Spinal cord (tissue), 9 donors: ENCODE measurements at regions not wholly inside any gene's neighbourhood (a gene's known extent, or its start where the extent isn't known, plus 50 kb on each side); places are given as distances from the start of the nearest gene placed in this dataset.

ENCODE experiments used
- DNase-seq, 6 donors: peaks; one replicate each; pipeline versions ENCODE4 v3.0.0 to v3.0.0-alpha.2; 2013 to 2015; ENCODE audit warnings: low spot score in 6 of 6, low read depth in 4 of 6
- H3K27ac ChIP-seq: one replicate; pipeline ENCODE4 v1.5.1; 2013; ENCODE audit warnings: low read depth, low read length, control low read depth
- H3K27me3 ChIP-seq: one replicate; pipeline ENCODE4 v1.6.1; 2013; ENCODE audit warnings: low read length; ENCODE audit not compliant: control insufficient read depth, insufficient read depth
- H3K36me3 ChIP-seq: one replicate; pipeline ENCODE4 v1.6.1; 2013; ENCODE audit warnings: low read length; ENCODE audit not compliant: control insufficient read depth, insufficient read depth
- H3K4me1 ChIP-seq: one replicate; pipeline ENCODE4 v1.6.1; 2013; ENCODE audit warnings: low read length; ENCODE audit not compliant: control insufficient read depth, insufficient read depth
- H3K4me3 ChIP-seq: one replicate; pipeline ENCODE4 v1.5.1; 2013; ENCODE audit warnings: low read depth, low read length, control low read depth
- H3K9me3 ChIP-seq: one replicate; pipeline ENCODE4 v1.6.1; 2013; ENCODE audit warnings: low read length; ENCODE audit not compliant: control insufficient read depth, insufficient read depth
- WGBS: methylation state at CpG from one replicate; pipeline ENCODE4 v1.1.5; 2013; ENCODE audit warnings: missing lambda C conversion rate; ENCODE audit not compliant: insufficient coverage; 5-methylcytosine and 5-hydroxymethylcytosine counted together
- donor health status: healthy.

DNA sequence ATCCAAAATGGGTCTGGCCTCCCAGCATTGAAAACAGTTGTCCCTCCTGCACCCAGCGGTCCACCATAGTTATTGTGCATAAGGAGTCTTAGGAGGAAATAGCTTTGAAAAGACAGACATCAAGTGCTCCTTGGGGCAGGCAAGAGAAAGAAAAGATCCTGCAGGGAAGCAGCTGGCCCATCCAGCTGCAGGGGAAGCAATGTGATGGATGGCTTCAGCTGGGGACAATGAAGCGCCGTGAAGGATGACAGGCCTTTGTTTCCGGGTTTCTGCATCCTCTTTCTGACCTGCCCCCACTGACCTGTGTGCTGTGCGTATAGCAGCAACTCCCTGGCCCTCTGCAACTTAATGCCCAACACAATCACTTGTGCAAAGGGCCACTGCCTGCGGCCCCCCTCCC, 142.9 kb upstream of the NCKAP5 start:
- Histone ChIP-seq H3K27ac (no peak overlapping the region), H3K36me3 (no peaks in the 10 kb centered on the region), H3K27me3 (no peaks in the 10 kb centered on the region), H3K9me3 (peaks cover 3% of the 10 kb centered on the region), H3K4me1 (peaks cover 5% of the 10 kb centered on the region), H3K4me3 (no peak overlapping the region)
- peak in 1 of 6 donors; percentile 49 for DNase-seq
- WGBS: 29% methylated on average over 5 of the region's 6 CpGs

DNA sequence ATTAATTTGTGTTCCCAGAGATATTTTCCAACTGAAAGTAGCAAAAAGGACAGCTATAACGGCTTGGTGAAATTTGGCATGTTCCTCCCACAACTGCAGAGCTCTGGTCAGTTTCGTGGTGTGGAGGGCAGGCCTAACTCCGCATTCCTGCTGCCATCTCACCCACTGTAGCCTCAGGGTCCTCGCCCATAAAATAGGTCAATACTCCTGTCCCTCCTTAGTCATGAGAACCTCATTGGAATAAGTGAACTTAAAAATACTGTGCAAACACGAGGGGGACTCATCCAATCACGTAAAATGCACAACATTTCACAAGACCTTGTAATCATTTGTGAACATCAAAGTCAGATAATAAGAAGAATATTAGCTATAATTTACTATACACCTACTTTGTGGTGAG, 143.5 kb upstream of the NCKAP5 start:
- Histone ChIP-seq H3K9me3 (peaks cover 3% of the 10 kb centered on the region), H3K4me3 (no peak overlapping the region), H3K27ac (no peak overlapping the region), H3K27me3 (no peaks in the 10 kb centered on the region), H3K4me1 (peaks cover 5% of the 10 kb centered on the region), H3K36me3 (no peaks in the 10 kb centered on the region)
- WGBS: 94% methylated on average over 2 of the region's 6 CpGs
- no peak for DNase-seq

DNA sequence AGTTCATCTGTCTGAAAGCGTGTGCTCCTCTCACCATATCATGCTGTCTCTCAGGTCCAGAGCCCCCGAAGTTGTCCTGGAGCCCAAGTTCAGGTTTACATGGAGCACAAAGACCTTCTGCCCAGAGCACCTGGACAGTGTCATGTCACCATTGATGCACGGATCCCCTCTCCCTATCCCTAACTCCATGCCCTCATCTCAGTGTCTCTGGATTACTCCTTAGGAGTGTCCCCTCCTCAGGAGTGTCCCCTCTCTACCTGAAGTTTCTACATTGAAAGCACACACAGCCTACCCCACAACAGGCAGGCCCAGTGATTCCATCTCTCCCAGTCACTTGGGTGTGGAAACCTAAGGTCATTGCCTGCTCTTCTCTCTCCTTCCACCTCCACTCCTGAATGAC, 144.1 kb upstream of the NCKAP5 start:
- Histone ChIP-seq H3K36me3 (no peaks in the 10 kb centered on the region), H3K4me1 (peaks cover 5% of the 10 kb centered on the region), H3K27ac (no peak overlapping the region), H3K9me3 (peaks cover 3% of the 10 kb centered on the region), H3K4me3 (no peak overlapping the region), H3K27me3 (no peaks in the 10 kb centered on the region)
- DNase-seq: no peak
- 90% methylated on average over 3 of the region's 3 CpGs for WGBS

DNA sequence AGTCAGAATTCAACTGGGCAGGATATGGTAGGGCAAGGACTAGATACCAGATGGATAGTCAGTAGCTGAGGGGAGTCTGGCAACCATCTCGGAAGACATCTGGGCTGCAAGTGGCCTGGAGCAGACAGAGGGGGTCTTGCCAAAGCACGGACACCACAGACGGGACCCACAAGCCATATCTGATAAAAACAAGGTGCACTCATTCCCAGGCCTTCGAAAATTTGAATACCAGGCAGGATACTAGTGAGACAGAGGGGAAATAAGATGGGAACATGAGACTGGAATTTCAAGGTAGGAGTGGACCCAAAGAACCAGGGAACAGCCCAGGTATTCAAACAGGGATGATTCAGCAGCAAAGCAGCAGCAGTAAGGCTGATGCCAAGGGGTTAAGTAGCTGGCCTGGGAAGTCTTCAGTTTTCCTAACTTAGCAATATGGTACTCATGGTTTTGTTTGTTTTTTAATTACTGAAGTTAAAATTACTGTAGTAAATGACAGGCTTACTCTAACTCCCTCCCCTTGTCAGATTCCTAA, 144.9 kb upstream of the NCKAP5 start:
- 92% methylated on average over 4 of the region's 4 CpGs for WGBS
- Histone ChIP-seq H3K9me3 (peaks cover 3% of the 10 kb centered on the region), H3K27ac (no peak overlapping the region), H3K27me3 (no peaks in the 10 kb centered on the region), H3K36me3 (no peaks in the 10 kb centered on the region), H3K4me1 (peaks cover 5% of the 10 kb centered on the region), H3K4me3 (no peak overlapping the region)
- DNase-seq: no peak

DNA sequence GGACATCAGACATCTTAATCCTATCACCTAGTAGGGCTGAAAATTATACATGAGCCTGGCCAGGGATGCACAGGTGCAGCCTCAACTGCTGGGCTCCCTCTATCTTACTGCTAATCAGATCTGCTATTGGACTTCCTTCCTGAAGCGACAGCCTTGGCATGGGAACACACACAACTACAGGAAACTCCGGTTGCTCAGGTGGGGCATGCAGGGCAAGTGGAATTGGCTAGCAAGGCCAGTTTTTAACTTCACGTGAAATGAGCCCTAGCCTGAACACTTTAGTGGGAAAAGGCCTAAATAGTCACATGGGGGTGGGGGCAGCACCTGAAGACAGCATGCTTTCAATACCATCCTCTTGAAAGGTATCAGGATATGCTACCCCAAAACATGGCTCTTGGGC, 147.9 kb upstream of the NCKAP5 start:
- 85% methylated on average over 3 of the region's 3 CpGs for WGBS
- H3K4me1 ChIP-seq: peaks cover 4% of the 10 kb centered on the region
- no peaks in the 10 kb centered on the region for H3K27me3 ChIP-seq
- no peaks in the 10 kb centered on the region for H3K36me3 ChIP-seq
- no peak overlapping the region for H3K27ac ChIP-seq
- no peak overlapping the region for H3K4me3 ChIP-seq
- no peaks in the 10 kb centered on the region for H3K9me3 ChIP-seq
- no peak for DNase-seq

DNA sequence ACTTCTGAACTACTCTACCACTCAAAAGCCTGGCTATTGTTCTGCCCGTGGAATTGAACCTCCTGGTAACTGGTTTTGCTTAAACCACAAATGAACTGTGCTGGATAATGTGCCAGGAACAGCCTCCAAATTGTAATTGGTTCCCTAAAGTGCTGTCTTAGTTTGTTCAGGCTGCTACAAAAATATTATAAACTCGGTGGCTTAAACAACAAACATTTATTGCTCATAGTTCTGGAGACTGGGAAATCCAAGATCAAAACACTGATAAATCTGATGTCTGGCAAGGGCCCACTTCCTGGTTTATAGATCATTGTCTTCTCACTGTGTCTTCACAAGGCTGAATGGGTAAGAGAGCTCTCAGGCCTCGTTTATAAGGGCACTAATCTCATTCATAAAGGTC, 149.2 kb upstream of the NCKAP5 start:
- no peaks in the 10 kb centered on the region for H3K27me3 ChIP-seq
- H3K27ac ChIP-seq: no peak overlapping the region
- no peak for DNase-seq
- no peaks in the 10 kb centered on the region for H3K4me1 ChIP-seq
- WGBS: 45% methylated on average over 2 of the region's 3 CpGs
- no peaks in the 10 kb centered on the region for H3K36me3 ChIP-seq
- no peaks in the 10 kb centered on the region for H3K9me3 ChIP-seq
- no peak overlapping the region for H3K4me3 ChIP-seq

DNA sequence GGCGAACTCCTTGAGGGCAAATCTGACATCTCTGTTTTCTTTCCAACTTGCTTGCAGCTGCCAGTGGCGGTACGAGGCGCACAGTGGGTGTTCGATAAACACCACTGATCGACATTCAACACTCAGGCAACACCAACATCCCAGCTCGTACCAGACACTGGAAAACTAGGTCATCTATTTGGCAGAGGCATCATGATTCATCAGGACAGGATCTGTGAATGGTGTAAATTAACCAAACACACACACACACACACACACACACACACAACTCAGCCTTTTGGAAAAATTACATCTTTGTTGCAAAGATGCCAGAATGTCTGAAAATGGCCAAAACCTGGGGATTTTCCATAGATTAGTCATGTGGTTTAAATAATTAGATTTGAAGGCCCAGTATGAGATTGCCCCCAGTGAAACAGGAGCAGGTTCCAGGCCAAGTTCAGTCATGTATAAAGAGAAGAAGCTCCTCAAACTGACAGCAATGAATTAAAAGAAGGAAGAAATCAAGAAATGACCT, 150.5 kb upstream of the NCKAP5 start:
- WGBS: 54% methylated on average over 6 of the region's 7 CpGs
- Histone ChIP-seq H3K4me3 (no peak overlapping the region), H3K27ac (no peak overlapping the region), H3K36me3 (no peaks in the 10 kb centered on the region), H3K27me3 (no peaks in the 10 kb centered on the region), H3K9me3 (no peaks in the 10 kb centered on the region), H3K4me1 (no peaks in the 10 kb centered on the region)
- peak in 1 of 6 donors; percentile 29 for DNase-seq

DNA sequence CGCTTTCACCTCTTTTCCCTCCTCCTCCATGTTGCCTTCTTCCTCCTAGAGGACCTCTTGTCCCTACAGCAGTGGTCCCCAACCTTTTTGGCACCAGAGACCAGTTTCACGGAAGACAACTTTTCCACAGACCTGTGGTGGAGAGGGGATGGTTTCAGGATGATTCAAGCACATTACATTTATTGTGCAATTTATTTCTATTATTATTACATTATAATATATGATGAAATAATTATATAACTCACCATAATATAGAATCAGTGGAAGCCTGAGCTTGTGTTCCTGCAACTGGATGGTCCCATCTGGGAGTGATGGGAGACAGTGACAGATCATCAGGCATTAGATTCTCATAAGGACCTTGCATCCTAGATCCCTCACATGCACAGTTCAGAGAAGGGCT, 152.2 kb upstream of the NCKAP5 start:
- H3K27me3 ChIP-seq: no peaks in the 10 kb centered on the region
- no CpG with 5 or more reads among the region's 2 CpGs for WGBS

DNA sequence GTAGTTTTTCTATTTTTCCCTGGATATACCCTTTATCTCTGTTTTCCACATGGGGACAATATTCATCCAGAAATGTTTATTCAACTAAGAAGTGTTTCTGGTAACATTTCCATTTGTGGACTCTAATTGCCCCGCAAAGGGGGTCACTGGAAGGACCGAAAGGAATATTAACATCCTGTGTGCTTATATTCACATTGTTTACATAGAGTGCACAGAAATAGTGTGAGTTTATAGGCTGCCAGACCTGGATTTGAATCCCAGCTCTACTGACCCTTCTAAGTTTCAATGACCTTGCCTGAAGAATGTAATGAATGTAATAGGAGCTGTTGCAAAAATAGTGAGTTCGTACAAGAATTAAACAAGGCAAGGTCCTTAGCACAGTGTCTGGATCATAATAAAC, 152.9 kb upstream of the NCKAP5 start:
- Histone ChIP-seq H3K9me3 (no peaks in the 10 kb centered on the region), H3K36me3 (no peaks in the 10 kb centered on the region), H3K27ac (no peak overlapping the region), H3K4me1 (no peaks in the 10 kb centered on the region), H3K4me3 (no peak overlapping the region), H3K27me3 (no peaks in the 10 kb centered on the region)
- WGBS: no CpG with 5 or more reads among the region's 3 CpGs
- DNase-seq: no peak

More for the DNA sequence above, 152.2 kb upstream of the NCKAP5 start:
- Histone ChIP-seq H3K4me3 (no peak overlapping the region), H3K27ac (no peak overlapping the region), H3K36me3 (no peaks in the 10 kb centered on the region), H3K4me1 (no peaks in the 10 kb centered on the region), H3K9me3 (no peaks in the 10 kb centered on the region)
- no peak for DNase-seq

DNA sequence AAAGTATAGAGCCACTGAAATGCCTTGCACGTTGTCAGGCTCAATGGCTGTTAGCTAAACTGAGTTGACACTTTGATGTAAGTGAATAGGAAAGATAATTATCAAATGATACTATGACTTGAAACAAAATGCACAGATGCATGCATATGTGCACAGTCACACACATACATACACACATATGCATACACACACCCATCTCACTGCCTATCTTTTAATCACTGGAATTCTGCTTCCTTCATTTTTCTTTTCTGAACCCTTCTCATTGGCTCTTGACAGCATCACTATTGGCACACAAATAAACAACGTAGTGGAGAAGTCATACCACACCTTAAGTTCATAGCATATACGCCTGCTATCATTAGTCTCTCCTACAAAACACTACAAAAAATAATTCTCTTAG, 154.9 kb upstream of the NCKAP5 start:
- Histone ChIP-seq H3K4me1 (no peaks in the 10 kb centered on the region), H3K27me3 (no peaks in the 10 kb centered on the region), H3K27ac (no peak overlapping the region), H3K36me3 (no peaks in the 10 kb centered on the region), H3K4me3 (no peak overlapping the region), H3K9me3 (no peaks in the 10 kb centered on the region)
- DNase-seq: no peak
- WGBS: 100% methylated on average over 1 of the region's 3 CpGs
